H9 (cell line): ENCODE measurements at regions not wholly inside any gene's neighbourhood (a gene's known extent, or its start where the extent isn't known, plus 50 kb on each side); places are given as distances from the start of the nearest gene placed in this dataset.

Experiments
- DNase-seq: peaks from one replicate; pipeline ENCODE4 v3.0.0-alpha.2; 2017
- H2AFZ ChIP-seq: one replicate; pipeline ENCODE4 v1.6.1; 2013; ENCODE audit warnings: mild to moderate bottlenecking, low read length, control low read depth, moderate library complexity
- H2AK5ac ChIP-seq: 2 replicates; pipeline ENCODE4 v1.6.1; 2013; ENCODE audit warnings: low read length, control low read depth, mixed read lengths; ENCODE audit not compliant: insufficient read length
- H2BK120ac ChIP-seq: one replicate; pipeline ENCODE4 v1.6.1; 2013; ENCODE audit warnings: low read depth, mild to moderate bottlenecking, low read length, control low read depth, inconsistent platforms; ENCODE audit not compliant: poor library complexity, severe bottlenecking
- H2BK12ac ChIP-seq: 2 replicates; pipeline ENCODE4 v1.6.1; 2013; ENCODE audit warnings: low read length, control low read depth, mixed read lengths, low read depth; ENCODE audit not compliant: insufficient read length
- H2BK15ac ChIP-seq: 2 replicates; pipeline ENCODE4 v1.6.1; 2013; ENCODE audit warnings: low read depth, low read length, control low read depth
- H2BK20ac ChIP-seq: one replicate; pipeline ENCODE4 v1.6.1; 2013; ENCODE audit warnings: low read depth, mild to moderate bottlenecking, low read length, control low read depth, inconsistent platforms; ENCODE audit not compliant: poor library complexity, severe bottlenecking
- H2BK5ac ChIP-seq: 2 replicates; pipeline ENCODE4 v1.6.1; 2013; ENCODE audit warnings: low read length, control low read depth, mixed read lengths; ENCODE audit not compliant: insufficient read length
- H3K14ac ChIP-seq: 2 replicates; pipeline ENCODE4 v1.6.1; 2013; ENCODE audit warnings: low read length, control low read depth; ENCODE audit not compliant: insufficient read depth
- H3K18ac ChIP-seq: 2 replicates; pipeline ENCODE4 v1.6.1; 2013; ENCODE audit warnings: low read depth, mild to moderate bottlenecking, mixed read lengths, low read length, control low read depth; ENCODE audit not compliant: insufficient read length
- H3K23ac ChIP-seq: 2 replicates; pipeline ENCODE4 v1.6.1; 2013; ENCODE audit warnings: low read length, control low read depth, mixed read lengths, low read depth; ENCODE audit not compliant: insufficient read length
- H3K23me2 ChIP-seq: 2 replicates; pipeline ENCODE4 v1.6.1; 2013; ENCODE audit warnings: low read depth, mild to moderate bottlenecking, mixed read lengths, low read length, control low read depth; ENCODE audit not compliant: insufficient read length, poor library complexity, severe bottlenecking
- H3K27ac ChIP-seq: 2 replicates; pipeline ENCODE4 v1.5.1; 2013; ENCODE audit warnings: low read length, control low read depth, mixed read lengths, low read depth; ENCODE audit not compliant: insufficient read length
- H3K27me3 ChIP-seq: 2 replicates; pipeline ENCODE4 v1.6.1; 2013; ENCODE audit warnings: low read length, control low read depth, inconsistent platforms; ENCODE audit not compliant: insufficient read depth
- H3K4ac ChIP-seq: 2 replicates; pipeline ENCODE4 v1.6.1; 2013; ENCODE audit warnings: low read depth, mild to moderate bottlenecking, control low read depth, inconsistent platforms, low read length, moderate library complexity
- H3K4me1 ChIP-seq: 2 replicates; pipeline ENCODE4 v1.6.1; 2013; ENCODE audit warnings: low read length, control low read depth, inconsistent platforms; ENCODE audit not compliant: insufficient read depth
- H3K4me2 ChIP-seq: 2 replicates; pipeline ENCODE4 v1.6.1; 2013; ENCODE audit warnings: low read length, control low read depth, mixed read lengths; ENCODE audit not compliant: insufficient read length, insufficient read depth
- H3K56ac ChIP-seq: 2 replicates; pipeline ENCODE4 v1.6.1; 2013; ENCODE audit warnings: low read depth, mild to moderate bottlenecking, mixed read lengths, low read length, control low read depth; ENCODE audit not compliant: insufficient read length
- H3K79me1 ChIP-seq: 2 replicates; pipeline ENCODE4 v1.6.1; 2013; ENCODE audit warnings: low read depth, mild to moderate bottlenecking, moderate library complexity, low read length, control low read depth, inconsistent platforms; ENCODE audit not compliant: insufficient read depth, poor library complexity, severe bottlenecking
- H3K79me2 ChIP-seq: 2 replicates; pipeline ENCODE4 v1.6.1; 2013; ENCODE audit warnings: low read length, control low read depth, inconsistent platforms; ENCODE audit not compliant: insufficient read depth
- H3K9ac ChIP-seq: 2 replicates; pipeline ENCODE4 v1.6.1; 2013; ENCODE audit warnings: low read length, control low read depth, mixed read lengths; ENCODE audit not compliant: insufficient read length; ENCODE audit errors: extremely low read depth
- H3K9me3 ChIP-seq: one replicate; pipeline ENCODE4 v1.6.1; 2013; ENCODE audit warnings: low read depth, low read length, inconsistent platforms; ENCODE audit not compliant: control insufficient read depth
- H3T11ph ChIP-seq: one replicate; pipeline ENCODE4 v1.6.1; 2013; ENCODE audit warnings: mild to moderate bottlenecking, low read length, control low read depth, inconsistent platforms
- H4K20me1 ChIP-seq: one replicate; pipeline ENCODE4 v1.6.1; 2013; ENCODE audit not compliant: control insufficient read depth, insufficient read length, insufficient read depth
- H4K5ac ChIP-seq: 2 replicates; pipeline ENCODE4 v1.6.1; 2013; ENCODE audit warnings: low read depth, mild to moderate bottlenecking, mixed read lengths, low read length, control low read depth; ENCODE audit not compliant: insufficient read length
- H4K8ac ChIP-seq: replicated peaks from 2 replicates; pipeline ENCODE4 v1.6.1; 2013; ENCODE audit warnings: low read length, control low read depth, mixed read lengths, low read depth; ENCODE audit not compliant: insufficient read length
- H4K91ac ChIP-seq: 2 replicates; pipeline ENCODE4 v1.6.1; 2013; ENCODE audit warnings: low read depth, mild to moderate bottlenecking, moderate library complexity, mixed read lengths, low read length, control low read depth; ENCODE audit not compliant: insufficient read length
- H3K27ac Mint-ChIP-seq, 3 experiments: 2 replicates in 2 of 3; 3 replicates in 1 of 3; pipeline ENCODE4 v1.8.0; 2020 to 2021; ENCODE audit warnings: mixed read lengths in 3 of 3, mild to moderate bottlenecking in 1 of 3, moderate library complexity in 1 of 3
- H3K27me3 Mint-ChIP-seq: 2 replicates; pipeline ENCODE4 v1.8.0; 2021; ENCODE audit warnings: low read depth, mild to moderate bottlenecking, moderate library complexity, mixed read lengths
- H3K36me3 Mint-ChIP-seq, 3 experiments: 2 replicates in 2 of 3; 3 replicates in 1 of 3; pipeline ENCODE4 v1.8.0; 2020 to 2021; ENCODE audit warnings: low read depth in 3 of 3, mixed read lengths in 3 of 3; ENCODE audit not compliant: insufficient read depth in 1 of 3
- H3K4me1 Mint-ChIP-seq, 2 experiments: 2 replicates each; pipeline ENCODE4 v1.8.0; 2020; ENCODE audit warnings: mixed read lengths in 2 of 2
- H3K4me3 Mint-ChIP-seq, 2 experiments: 2 replicates in 1 of 2; 3 replicates in 1 of 2; pipeline ENCODE4 v1.8.0; 2020 to 2021; ENCODE audit warnings: mild to moderate bottlenecking in 2 of 2, mixed read lengths in 2 of 2, moderate library complexity in 1 of 2
- H3K9me3 Mint-ChIP-seq, 2 experiments: 2 replicates in 1 of 2; 3 replicates in 1 of 2; pipeline ENCODE4 v1.8.0; 2020; ENCODE audit warnings: mild to moderate bottlenecking in 2 of 2, mixed read lengths in 2 of 2, moderate library complexity in 1 of 2
- WGBS: extraction: QIAGEN DNeasy Blood & Tissue Kit; methylation state at CpG from one replicate; pipeline ENCODE4 v1.1.7; 2013; ENCODE audit warnings: missing lambda C conversion rate, low lambda C conversion rate, mixed read lengths; ENCODE audit not compliant: insufficient read length; ENCODE audit errors: extremely low coverage; 5-methylcytosine and 5-hydroxymethylcytosine counted together
- TF ChIP-seq, protein P1 (sequence below): fragments of 200-600 bp; sonication (generic); conservative IDR thresholded peaks from 3 replicates; pipeline ENCODE4 v1.8.0; 2021; ENCODE audit warnings: antibody characterized with exemption, mild to moderate bottlenecking

DNA sequence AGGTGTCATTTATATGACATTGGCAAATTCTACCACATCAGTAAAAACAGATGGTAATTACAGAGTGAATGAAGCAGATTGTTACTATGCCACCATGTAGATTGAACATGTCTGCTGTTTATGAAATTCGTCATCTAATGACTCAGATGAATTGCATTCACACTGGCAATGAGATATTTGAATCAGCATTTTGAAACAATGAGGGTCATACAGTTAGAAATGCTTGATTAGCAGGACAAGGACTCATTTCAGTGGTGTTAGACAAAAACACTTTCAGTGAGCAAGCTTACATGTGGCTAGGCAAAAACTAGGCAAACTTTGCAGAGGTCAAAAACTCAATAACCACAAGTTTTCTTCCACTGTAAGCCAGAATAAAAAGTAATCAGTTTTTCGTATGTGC is 1165.0 kb downstream of the SLITRK1 start:
- Histone ChIP-seq H3K79me1 (no peaks in the 10 kb centered on the region), H3T11ph (no peak overlapping the region), H4K91ac (no peak overlapping the region), H3K14ac (no peak overlapping the region), H3K4me2 (no peak overlapping the region), H3K9me3 (no peaks in the 10 kb centered on the region), H3K18ac (no peak overlapping the region), H2BK15ac (no peak overlapping the region), H2BK120ac (no peak overlapping the region), H4K20me1 (no peaks in the 10 kb centered on the region), H3K27me3 (no peaks in the 10 kb centered on the region), H3K4me1 (no peaks in the 10 kb centered on the region), H3K23ac (no peak overlapping the region), H2BK12ac (no peak overlapping the region), H3K9ac (no peak overlapping the region), H3K56ac (no peak overlapping the region), H3K23me2 (no peaks in the 10 kb centered on the region), H2BK5ac (no peak overlapping the region), H4K5ac (no peak overlapping the region), H2AFZ (no peak overlapping the region), H3K79me2 (no peaks in the 10 kb centered on the region), H2AK5ac (no peak overlapping the region), H2BK20ac (no peak overlapping the region), H4K8ac (no peak overlapping the region), H3K4ac (no peak overlapping the region), H3K27ac (no peak overlapping the region)
- no CpG with 5 or more reads among the region's 2 CpGs for WGBS
- H3K36me3 Mint-ChIP-seq: no peaks in the 10 kb centered on the region
- no peak overlapping the region for H3K4me3 Mint-ChIP-seq
- TF ChIP-seq, protein P1, sequence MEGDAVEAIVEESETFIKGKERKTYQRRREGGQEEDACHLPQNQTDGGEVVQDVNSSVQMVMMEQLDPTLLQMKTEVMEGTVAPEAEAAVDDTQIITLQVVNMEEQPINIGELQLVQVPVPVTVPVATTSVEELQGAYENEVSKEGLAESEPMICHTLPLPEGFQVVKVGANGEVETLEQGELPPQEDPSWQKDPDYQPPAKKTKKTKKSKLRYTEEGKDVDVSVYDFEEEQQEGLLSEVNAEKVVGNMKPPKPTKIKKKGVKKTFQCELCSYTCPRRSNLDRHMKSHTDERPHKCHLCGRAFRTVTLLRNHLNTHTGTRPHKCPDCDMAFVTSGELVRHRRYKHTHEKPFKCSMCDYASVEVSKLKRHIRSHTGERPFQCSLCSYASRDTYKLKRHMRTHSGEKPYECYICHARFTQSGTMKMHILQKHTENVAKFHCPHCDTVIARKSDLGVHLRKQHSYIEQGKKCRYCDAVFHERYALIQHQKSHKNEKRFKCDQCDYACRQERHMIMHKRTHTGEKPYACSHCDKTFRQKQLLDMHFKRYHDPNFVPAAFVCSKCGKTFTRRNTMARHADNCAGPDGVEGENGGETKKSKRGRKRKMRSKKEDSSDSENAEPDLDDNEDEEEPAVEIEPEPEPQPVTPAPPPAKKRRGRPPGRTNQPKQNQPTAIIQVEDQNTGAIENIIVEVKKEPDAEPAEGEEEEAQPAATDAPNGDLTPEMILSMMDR: no peak
- no peaks in the 10 kb centered on the region for H3K4me1 Mint-ChIP-seq
- no peaks in the 10 kb centered on the region for H3K9me3 Mint-ChIP-seq
- DNase-seq: no peak
- H3K27ac Mint-ChIP-seq: no peak overlapping the region
- H3K27me3 Mint-ChIP-seq: no peaks in the 10 kb centered on the region
